H7 (cell line): ENCODE measurements at regions not wholly inside any gene's neighbourhood (a gene's known extent, or its start where the extent isn't known, plus 50 kb on each side); places are given as distances from the start of the nearest gene placed in this dataset.
"Not testable (repeated sequence)": the region's sequence is repeated elsewhere in the genome, so short reads cannot be mapped to it uniquely, and the experiment has no call there.

Experiments
- DNase-seq: peaks from one replicate; pipeline ENCODE4 v3.0.0; 2012
- H3K27me3 ChIP-seq: 2 replicates; pipeline ENCODE4 v1.6.0; 2011; ENCODE audit warnings: mild to moderate bottlenecking, low read length; ENCODE audit not compliant: control insufficient read depth, insufficient read depth
- H3K36me3 ChIP-seq: replicated peaks from 2 replicates; pipeline ENCODE4 v1.5.1; 2011; ENCODE audit warnings: low read length; ENCODE audit not compliant: control insufficient read depth, insufficient read depth
- H3K4me3 ChIP-seq: 2 replicates; pipeline ENCODE4 v1.5.1; 2011; ENCODE audit warnings: low read depth, mild to moderate bottlenecking, control low read depth, low read length, moderate library complexity; ENCODE audit not compliant: insufficient read depth

DNA sequence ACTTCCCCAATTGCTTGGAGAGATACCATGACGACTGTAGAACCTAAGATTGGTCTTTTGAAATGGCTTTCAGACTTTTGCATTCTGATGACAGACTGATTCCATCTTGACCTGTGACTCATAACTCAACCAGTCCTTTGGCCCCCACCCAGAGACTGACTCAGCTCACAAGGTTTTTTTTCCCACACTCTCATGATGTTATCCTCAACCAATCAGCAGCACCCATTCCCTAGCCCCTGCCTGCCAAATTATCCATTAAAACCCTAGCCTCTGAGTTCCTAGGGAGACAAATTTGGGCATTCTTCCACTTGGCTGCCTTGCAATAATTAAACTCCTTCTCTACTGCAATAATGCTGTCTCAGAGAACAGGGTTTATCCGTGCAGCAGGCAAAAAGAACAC is 1263.3 kb upstream of the CDH9 start:
- Histone ChIP-seq H3K4me3 (no peak overlapping the region), H3K36me3 (no peaks in the 10 kb centered on the region)
- no peak for DNase-seq

DNA sequence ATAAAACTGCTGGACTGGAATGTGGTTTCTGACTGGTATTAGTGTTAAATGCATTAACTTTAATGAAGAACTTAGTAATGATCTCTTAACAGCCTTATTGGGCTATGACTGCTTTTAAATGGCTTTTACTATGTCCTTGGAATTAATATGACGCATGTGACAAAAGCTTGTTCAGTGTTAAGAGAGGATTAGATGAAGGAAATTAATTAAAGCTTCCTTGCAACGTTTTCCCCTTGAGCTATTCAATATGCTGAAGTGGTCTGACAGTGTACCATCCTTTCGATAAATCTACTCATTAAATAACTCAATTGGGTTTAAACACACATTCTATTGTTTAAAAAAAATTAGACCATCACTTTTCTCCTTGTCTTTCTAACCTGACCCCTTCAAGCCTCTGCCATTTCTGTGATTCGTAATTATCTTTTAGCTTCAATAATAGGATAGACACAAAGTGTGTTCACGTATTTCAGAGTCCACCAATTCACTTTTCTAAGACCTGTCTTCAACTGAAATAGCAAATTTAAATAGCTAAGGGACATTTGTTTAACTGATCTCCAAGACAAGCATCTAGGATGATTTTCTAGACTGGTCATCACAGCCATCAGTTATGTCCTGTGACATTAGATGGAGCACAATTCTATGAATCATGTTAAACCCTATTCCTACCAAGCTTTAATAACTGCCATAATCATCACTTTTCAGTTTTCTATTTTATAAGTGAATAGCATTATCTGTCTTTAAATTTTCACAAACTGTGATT is 1258.0 kb upstream of the CDH9 start:
- no peaks in the 10 kb centered on the region for H3K27me3 ChIP-seq
- no peak overlapping the region for H3K4me3 ChIP-seq
- DNase-seq, result no peak
- H3K36me3 ChIP-seq, result no peaks in the 10 kb centered on the region

More for the DNA sequence above, 1263.3 kb upstream of the CDH9 start:
- H3K27me3 ChIP-seq, result no peaks in the 10 kb centered on the region

DNA sequence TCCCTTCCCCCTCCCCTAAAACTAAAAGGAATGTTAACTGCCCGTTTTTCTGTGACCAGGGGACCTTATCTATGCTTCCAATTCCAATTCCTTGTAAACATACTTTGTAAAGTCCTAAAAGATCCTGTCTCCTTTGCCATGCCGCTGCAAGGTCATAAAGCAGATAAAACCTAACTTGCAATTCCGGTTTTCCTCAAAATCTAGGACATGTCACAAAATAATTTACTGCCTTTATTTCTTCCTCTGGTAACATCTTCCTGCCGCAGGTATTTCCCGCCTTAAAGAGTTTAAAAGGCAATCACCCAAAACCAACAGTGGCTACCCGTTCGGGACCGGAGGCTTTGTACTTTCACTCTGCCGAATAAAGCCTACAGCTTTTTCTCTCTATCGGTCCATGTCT is 1248.6 kb upstream of the CDH9 start:
- H3K4me3 ChIP-seq, H3K27me3 ChIP-seq, DNase-seq, H3K36me3 ChIP-seq: not testable (repeated sequence)

DNA sequence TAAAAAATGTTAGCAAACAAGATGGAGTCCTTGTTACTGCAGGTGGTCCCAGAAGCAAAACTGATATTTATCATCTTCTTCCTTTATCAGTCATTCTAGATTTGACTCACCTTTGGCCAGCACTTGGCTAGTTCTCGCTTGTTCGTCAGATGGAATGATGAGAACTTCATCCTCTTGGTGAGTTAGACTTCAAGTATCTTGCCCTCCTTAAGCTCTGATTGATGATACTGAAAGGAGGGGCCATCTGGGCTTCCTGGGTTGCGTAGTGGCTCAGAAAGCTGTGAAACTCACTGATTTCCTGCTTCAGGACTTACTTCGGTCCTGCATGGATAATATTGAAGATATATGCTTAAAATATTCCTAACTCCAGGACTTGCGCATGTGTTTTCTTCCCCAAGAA is 1248.2 kb upstream of the CDH9 start:
- no peaks in the 10 kb centered on the region for H3K36me3 ChIP-seq
- H3K27me3 ChIP-seq, result no peaks in the 10 kb centered on the region
- no peak for DNase-seq
- no peak overlapping the region; the same call in 1 of the 2 replicates for H3K4me3 ChIP-seq

DNA sequence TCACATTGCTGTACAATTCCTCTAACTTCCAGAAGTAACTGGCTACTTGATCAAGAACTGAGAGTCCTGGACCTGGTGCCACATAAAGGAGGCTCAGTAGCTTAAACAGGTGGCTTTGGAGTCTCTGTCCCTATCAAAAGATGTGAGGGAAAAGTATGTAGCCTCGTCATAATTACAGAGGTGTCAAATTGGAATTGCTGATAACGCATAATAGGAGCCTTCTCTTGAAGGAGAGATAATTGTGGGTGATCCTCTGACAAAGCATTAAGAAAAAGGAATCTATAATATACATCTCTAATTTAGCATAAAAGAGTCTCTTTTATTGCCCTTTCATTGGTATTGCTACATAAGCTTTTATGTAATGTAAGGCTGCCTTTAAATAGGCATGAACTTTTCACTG is 1246.4 kb upstream of the CDH9 start:
- Histone ChIP-seq H3K36me3 (no peaks in the 10 kb centered on the region), H3K27me3 (no peaks in the 10 kb centered on the region), H3K4me3 (no peak overlapping the region)
- DNase-seq, result no peak

DNA sequence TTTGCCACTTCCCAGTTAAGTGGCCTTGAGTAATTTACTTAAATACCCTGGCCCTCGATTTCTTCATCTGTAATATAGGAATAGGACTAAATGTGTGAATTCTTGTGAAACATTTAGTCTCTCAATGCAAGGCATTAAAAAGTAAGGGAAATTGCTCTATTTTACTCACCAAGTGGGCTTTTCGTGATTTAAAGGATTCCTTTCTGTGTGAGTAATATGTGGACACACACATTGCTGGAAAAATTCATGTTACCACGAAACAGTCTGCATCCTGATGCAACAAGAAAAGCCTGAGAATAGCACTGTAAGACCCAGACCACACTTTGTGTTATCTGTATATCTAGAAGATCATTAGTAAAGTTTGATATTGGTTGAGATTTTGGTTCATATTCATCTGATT is 1243.0 kb upstream of the CDH9 start:
- no peak for DNase-seq
- Histone ChIP-seq H3K4me3 (no peak overlapping the region), H3K27me3 (no peaks in the 10 kb centered on the region), H3K36me3 (no peaks in the 10 kb centered on the region)

DNA sequence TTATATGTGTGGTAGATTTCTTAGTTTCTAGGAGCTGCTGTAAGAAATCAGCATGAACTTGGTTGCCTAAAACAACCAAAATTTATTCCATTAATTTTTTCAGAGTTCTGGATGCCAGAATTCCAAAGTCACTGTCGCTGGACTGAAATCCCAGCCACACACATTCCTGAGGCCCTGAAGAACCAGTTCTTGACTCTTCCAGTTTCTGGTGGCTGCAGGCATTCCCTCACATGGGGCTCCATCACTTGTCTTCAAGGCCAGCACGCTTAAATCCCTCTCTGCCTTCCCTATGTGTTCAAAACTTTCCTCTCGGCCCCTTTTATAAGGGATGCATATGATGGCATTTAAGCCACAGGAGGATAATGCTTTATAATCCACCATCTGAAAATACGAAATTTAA is 1237.5 kb upstream of the CDH9 start:
- DNase-seq, result no peak
- no peaks in the 10 kb centered on the region for H3K36me3 ChIP-seq
- no peak overlapping the region for H3K4me3 ChIP-seq
- H3K27me3 ChIP-seq, result no peaks in the 10 kb centered on the region

DNA sequence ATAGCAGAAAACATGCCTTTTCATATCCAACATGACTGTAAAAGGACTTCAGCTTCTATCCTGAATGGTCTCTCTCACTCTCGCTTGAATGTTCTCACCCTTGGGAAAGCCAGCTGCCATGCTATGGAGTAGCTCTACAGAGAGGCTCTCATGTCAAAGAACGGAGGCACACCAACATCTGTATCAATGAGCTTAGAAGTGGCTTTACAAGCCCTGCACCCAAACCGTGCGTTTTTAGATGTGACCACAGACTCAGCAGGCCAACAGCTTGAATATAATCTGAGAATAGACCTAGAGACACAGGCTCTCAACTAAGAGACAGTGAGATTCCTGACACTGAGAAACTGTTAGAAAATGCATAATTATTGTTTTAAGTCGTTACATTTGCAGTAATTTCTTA is 1231.6 kb upstream of the CDH9 start:
- DNase-seq, result no peak
- Histone ChIP-seq H3K4me3 (no peak overlapping the region), H3K36me3 (no peaks in the 10 kb centered on the region), H3K27me3 (no peaks in the 10 kb centered on the region)

DNA sequence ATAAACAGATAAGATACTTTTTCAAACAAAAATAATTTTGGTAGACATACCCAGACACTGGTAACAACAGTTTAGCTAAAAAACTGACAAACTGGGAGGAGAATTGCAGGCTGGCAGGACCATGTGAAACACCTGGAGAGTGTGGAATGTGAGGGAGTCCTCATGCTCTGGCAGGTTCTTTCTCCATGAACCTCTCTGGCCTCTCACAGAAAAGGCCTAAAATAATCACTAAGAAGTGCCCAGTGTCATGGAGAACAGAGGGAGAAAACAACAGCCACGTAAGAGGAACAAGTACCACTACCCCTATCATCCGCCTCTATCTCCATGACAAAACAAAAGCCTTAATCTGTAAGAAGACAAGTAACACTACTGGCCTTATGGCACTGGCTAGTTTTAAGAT is 1227.5 kb upstream of the CDH9 start:
- no peak for DNase-seq
- H3K36me3 ChIP-seq, result no peaks in the 10 kb centered on the region

DNA sequence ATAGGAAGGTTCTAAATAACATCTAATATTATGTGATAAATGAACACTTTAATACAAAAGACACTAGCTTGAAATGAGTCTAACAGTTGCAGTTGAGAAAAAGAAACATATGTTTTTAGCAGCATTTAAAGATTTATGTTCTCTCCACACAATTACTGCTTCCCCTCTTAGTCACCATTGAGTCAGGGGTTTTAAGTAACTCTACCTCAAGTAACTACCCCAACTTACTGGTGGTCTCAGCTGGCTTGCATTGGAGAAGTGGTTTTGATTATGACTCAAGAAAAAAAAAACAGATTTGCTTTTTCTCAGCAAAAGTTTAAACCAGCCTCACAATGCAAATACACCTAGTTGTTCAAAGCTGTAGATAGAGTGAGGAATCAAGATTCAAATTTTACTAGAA is 1216.5 kb upstream of the CDH9 start:
- Histone ChIP-seq H3K27me3 (no peaks in the 10 kb centered on the region), H3K4me3 (no peak overlapping the region), H3K36me3 (no peaks in the 10 kb centered on the region)
- DNase-seq, result no peak

More for the DNA sequence above, 1227.5 kb upstream of the CDH9 start:
- H3K27me3 ChIP-seq, result no peaks in the 10 kb centered on the region
- no peak overlapping the region for H3K4me3 ChIP-seq

DNA sequence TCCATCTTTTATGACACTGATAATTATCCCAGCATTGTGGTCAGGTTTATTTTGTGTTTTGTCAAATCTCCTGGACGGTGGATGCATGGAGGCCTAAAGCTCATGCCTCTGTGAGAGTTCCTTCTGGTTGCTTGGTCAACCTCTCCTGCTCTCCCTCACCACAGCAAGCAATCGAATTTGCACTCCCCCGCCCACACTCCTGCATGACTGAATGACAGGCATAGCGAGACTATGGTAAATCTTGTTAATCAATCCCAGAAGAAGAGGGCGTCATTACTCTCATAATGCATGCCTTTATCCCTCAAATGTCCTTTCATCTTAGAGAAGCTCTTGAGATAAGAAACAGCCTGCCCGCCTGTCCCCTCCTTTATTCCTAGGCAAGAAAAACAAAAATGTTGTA is 1215.0 kb upstream of the CDH9 start:
- Histone ChIP-seq H3K36me3 (no peaks in the 10 kb centered on the region), H3K4me3 (no peak overlapping the region), H3K27me3 (no peaks in the 10 kb centered on the region)
- DNase-seq, result no peak

DNA sequence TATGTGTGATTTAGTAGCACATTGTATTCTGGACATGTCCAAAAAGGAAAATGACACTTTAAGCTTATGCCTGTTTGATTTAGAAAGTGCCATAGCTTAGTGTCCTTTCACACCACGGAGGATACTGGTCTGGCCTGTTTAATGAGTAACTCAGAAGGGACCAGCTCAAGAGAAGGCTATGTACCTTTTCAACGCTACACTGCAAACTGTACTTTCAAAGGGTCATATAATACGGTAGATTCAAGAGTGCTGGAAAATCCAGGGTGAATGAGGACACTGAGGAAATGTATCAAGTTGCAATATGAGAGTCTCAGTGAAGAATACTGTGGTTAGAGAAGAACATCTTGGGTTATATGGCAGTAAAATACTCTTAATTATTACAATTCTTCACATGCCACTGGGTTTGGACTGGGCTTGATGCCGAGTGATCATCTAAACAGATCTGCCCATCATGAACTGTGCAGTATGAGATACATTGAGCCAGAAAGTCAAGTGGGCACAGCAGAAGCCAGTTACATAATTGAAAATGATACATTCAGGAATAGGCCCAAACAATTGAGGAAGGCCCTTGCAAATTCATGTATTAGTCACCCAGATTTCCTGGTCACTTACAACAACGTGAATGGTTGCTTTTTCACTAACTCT is 1211.5 kb upstream of the CDH9 start:
- no peak for DNase-seq
- Histone ChIP-seq H3K4me3 (no peak overlapping the region), H3K27me3 (no peaks in the 10 kb centered on the region), H3K36me3 (no peaks in the 10 kb centered on the region)

DNA sequence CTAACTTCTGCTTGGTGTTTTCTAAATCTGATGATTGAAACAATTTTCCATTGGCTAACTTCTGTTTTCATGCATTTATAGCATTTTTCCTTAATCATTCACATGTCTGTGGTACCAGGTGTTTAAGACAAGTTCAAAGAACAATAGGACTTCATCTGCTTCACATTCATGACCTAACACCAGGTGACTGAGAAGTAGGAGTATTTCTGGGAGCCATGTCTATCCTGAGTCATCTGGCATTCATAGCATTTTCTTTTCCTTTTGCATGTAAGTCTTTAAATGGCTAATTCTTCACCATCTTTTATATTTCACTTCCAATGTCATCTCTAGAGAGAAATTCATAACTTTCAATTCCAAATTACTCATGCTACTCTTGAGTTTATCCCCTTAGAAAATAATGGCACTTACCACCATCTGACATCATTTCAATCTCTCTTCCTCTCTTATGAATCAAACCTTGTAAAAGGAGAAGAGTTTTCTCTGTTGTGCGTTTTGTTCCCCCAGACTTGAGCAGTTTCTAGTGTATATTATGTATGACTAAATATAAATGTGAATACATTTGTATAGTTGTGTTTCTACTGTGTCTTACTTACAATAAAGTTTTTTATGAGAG is 1196.1 kb upstream of the CDH9 start:
- no peak overlapping the region for H3K4me3 ChIP-seq
- DNase-seq, result no peak
- no peaks in the 10 kb centered on the region for H3K27me3 ChIP-seq
- no peaks in the 10 kb centered on the region for H3K36me3 ChIP-seq

DNA sequence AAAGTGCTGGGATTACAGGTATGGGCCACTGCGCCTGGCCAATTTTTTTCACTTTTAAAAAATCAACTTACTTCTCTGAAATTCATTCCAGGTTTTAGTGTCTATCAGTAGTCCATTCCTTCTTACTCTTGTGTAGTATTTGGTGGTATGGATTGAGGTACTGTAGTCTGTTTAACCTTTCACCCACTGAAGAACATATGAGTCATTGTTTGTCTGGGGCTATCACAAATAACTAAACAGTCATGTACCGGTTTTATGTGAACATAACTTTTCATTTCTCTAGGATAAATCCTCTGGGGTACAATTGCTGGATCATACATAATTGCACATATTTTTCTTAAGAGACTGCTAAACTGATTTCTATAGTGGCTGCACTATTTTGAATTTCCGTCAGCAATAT is 1188.0 kb upstream of the CDH9 start:
- H3K27me3 ChIP-seq, result no peaks in the 10 kb centered on the region
- no peaks in the 10 kb centered on the region for H3K36me3 ChIP-seq

DNA sequence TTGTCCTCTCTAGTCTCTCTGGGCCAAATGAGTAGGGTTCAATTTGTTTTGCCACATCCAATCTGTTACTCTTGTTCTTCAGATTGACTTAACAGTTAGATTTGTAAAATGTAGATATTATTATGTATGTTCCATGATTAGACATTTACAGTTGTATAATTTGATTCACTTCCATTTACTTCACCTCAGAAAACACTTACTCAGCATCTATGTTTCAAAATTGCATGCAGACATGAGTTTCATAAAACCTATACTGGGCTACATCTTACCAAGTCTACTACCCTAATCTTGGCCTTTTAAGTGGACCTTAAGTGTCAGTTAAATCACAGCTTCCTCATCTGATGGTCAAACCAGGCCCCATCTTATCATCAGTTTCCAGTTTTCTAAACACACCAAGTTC is 1181.2 kb upstream of the CDH9 start:
- no peaks in the 10 kb centered on the region for H3K36me3 ChIP-seq
- no peaks in the 10 kb centered on the region for H3K27me3 ChIP-seq
- DNase-seq, result no peak
- H3K4me3 ChIP-seq, result no peak overlapping the region

More for the DNA sequence above, 1188.0 kb upstream of the CDH9 start:
- H3K4me3 ChIP-seq, result no peak overlapping the region
- no peak for DNase-seq
